Liver (tissue), 8 donors: ENCODE measurements at regions not wholly inside any gene's neighbourhood (a gene's known extent, or its start where the extent isn't known, plus 50 kb on each side); places are given as distances from the start of the nearest gene placed in this dataset.

Experiments used
- DNase-seq: peaks from one replicate; pipeline ENCODE4 v3.0.0-alpha.2; 2017; ENCODE audit warnings: low spot score
- H3K27ac ChIP-seq, 2 donors: one replicate each; pipeline ENCODE4 v1.7.0; 2013; ENCODE audit warnings: inconsistent platforms in 2 of 2, low read length in 2 of 2, control low read depth in 1 of 2, low read depth in 1 of 2, mild to moderate bottlenecking in 1 of 2
- H3K27me3 ChIP-seq, 4 donors: one replicate each; pipeline versions ENCODE4 v1.6.1 to v1.7.0; 2013; ENCODE audit warnings: low read length in 3 of 4, inconsistent platforms in 1 of 4, mild to moderate bottlenecking in 1 of 4, moderate library complexity in 1 of 4; ENCODE audit not compliant: control insufficient read depth in 4 of 4, insufficient read depth in 4 of 4
- H3K36me3 ChIP-seq, 4 donors: one replicate each; pipeline versions ENCODE4 v1.6.1 to v1.7.0; 2013; ENCODE audit warnings: low read length in 3 of 4, mild to moderate bottlenecking in 3 of 4, low read depth in 1 of 4, moderate library complexity in 1 of 4; ENCODE audit not compliant: control insufficient read depth in 4 of 4, insufficient read depth in 3 of 4
- H3K4me1 ChIP-seq, 4 donors: one replicate each; pipeline versions ENCODE4 v1.6.1 to v1.7.0; 2013; ENCODE audit warnings: low read length in 3 of 4, mild to moderate bottlenecking in 3 of 4, moderate library complexity in 1 of 4; ENCODE audit not compliant: control insufficient read depth in 4 of 4, insufficient read depth in 4 of 4
- H3K4me3 ChIP-seq, 3 donors: one replicate each; pipeline versions ENCODE4 v1.6.1 to v1.7.0; 2013; ENCODE audit warnings: low read length in 3 of 3, control low read depth in 1 of 3, low read depth in 1 of 3, mild to moderate bottlenecking in 1 of 3
- H3K9ac ChIP-seq, 2 donors: one replicate each; pipeline ENCODE4 v1.7.0; 2013; ENCODE audit warnings: low read length in 2 of 2, mild to moderate bottlenecking in 2 of 2, moderate library complexity in 2 of 2, control low read depth in 1 of 2, low read depth in 1 of 2
- H3K9me3 ChIP-seq, 4 donors: one replicate each; pipeline versions ENCODE4 v1.6.1 to v1.7.0; 2013; ENCODE audit warnings: low read length in 3 of 4; ENCODE audit not compliant: control insufficient read depth in 4 of 4
- ATF3 ChIP-seq: IDR thresholded peaks from 2 replicates; pipeline ENCODE4 v1.6.1; 2016; ENCODE audit warnings: antibody characterized with exemption
- CTCF ChIP-seq: fragments of 150-350 bp; IDR thresholded peaks from 2 replicates; pipeline ENCODE4 v1.5.1; 2017; ENCODE audit warnings: improper control_type of control experiment, low read depth, low read length; ENCODE audit not compliant: missing input control
- EGR1 ChIP-seq, 2 donors: IDR thresholded peaks; 2 replicates each; pipeline ENCODE4 v1.6.1; 2016 to 2018; ENCODE audit warnings: antibody characterized with exemption in 2 of 2, low read depth in 2 of 2
- FOXA1 ChIP-seq: IDR thresholded peaks from 2 replicates; pipeline ENCODE4 v1.6.1; 2016; ENCODE audit warnings: antibody characterized with exemption
- FOXA2 ChIP-seq: IDR thresholded peaks from 2 replicates; pipeline ENCODE4 v1.6.1; 2016; ENCODE audit warnings: antibody characterized with exemption
- GABPA ChIP-seq, 2 donors: IDR thresholded peaks in 1 of 2; conservative IDR thresholded peaks in 1 of 2; 2 replicates each; pipeline ENCODE4 v1.6.1; 2016; ENCODE audit warnings: antibody characterized with exemption in 2 of 2, mild to moderate bottlenecking in 1 of 2, moderate library complexity in 1 of 2
- HNF4A ChIP-seq, 2 donors: conservative IDR thresholded peaks; 2 replicates each; pipeline ENCODE4 v1.6.1; 2016; ENCODE audit warnings: antibody characterized with exemption in 2 of 2, mild to moderate bottlenecking in 2 of 2
- HNF4G ChIP-seq: IDR thresholded peaks from 2 replicates; pipeline ENCODE4 v1.6.1; 2016; ENCODE audit warnings: antibody characterized with exemption
- JUND ChIP-seq, 2 donors: IDR thresholded peaks; 2 replicates each; pipeline ENCODE4 v1.6.1; 2016; ENCODE audit warnings: antibody characterized with exemption in 2 of 2
- MAX ChIP-seq: IDR thresholded peaks from 2 replicates; pipeline ENCODE4 v1.6.1; 2016; ENCODE audit warnings: antibody characterized with exemption
- RAD21 ChIP-seq, 2 donors: IDR thresholded peaks; 2 replicates each; pipeline ENCODE4 v1.6.1; 2016; ENCODE audit warnings: antibody characterized with exemption in 2 of 2, mild to moderate bottlenecking in 2 of 2
- REST ChIP-seq: IDR thresholded peaks from 2 replicates; pipeline ENCODE4 v1.6.1; 2016; ENCODE audit warnings: antibody characterized with exemption, mild to moderate bottlenecking
- RXRA ChIP-seq, 2 donors: IDR thresholded peaks; 2 replicates each; pipeline ENCODE4 v1.6.1; 2017 to 2018; ENCODE audit warnings: antibody characterized with exemption in 2 of 2, mild to moderate bottlenecking in 1 of 2
- SP1 ChIP-seq: IDR thresholded peaks from 2 replicates; pipeline ENCODE4 v1.6.1; 2018; ENCODE audit warnings: antibody characterized with exemption, mild to moderate bottlenecking
- TAF1 ChIP-seq: conservative IDR thresholded peaks from 2 replicates; pipeline ENCODE4 v1.6.1; 2016; ENCODE audit warnings: antibody characterized with exemption, mild to moderate bottlenecking
- YY1 ChIP-seq: IDR thresholded peaks from 2 replicates; pipeline ENCODE4 v1.6.1; 2016; ENCODE audit warnings: antibody characterized with exemption, mild to moderate bottlenecking
- ZBTB33 ChIP-seq: IDR thresholded peaks from 2 replicates; pipeline ENCODE4 v1.6.1; 2016; ENCODE audit warnings: antibody characterized with exemption
- WGBS: extraction: QIAGEN DNeasy Blood & Tissue Kit; methylation state at CpG from one replicate; pipeline ENCODE4 v1.1.7; 2013; 5-methylcytosine and 5-hydroxymethylcytosine counted together
- donor health status: healthy.
- donor health status: healthy.
- donor health status: healthy.
- donor health status: healthy.
- donor health status: healthy.

- TF ChIP-seq REST (no peak), SP1 (no peak), YY1 (no peak), MAX (no peak), HNF4G (no peak), FOXA2 (no peak), CTCF (no peak), ATF3 (no peak), RXRA (IDR thresholded peaks at IDR 0.05) (no peak), EGR1 (IDR thresholded peaks at IDR 0.05; ENCODE audit: low read depth in 2 of 2) (no peak), HNF4A (conservative IDR thresholded peaks at IDR 0.05) (no peak), FOXA1 (no peak), RAD21 (IDR thresholded peaks at IDR 0.05) (no peak), JUND (IDR thresholded peaks at IDR 0.05) (no peak), TAF1 (no peak), ZBTB33 (no peak), GABPA (IDR thresholded peaks at IDR 0.05 in 1 of 2, conservative IDR thresholded peaks at IDR 0.05 in 1 of 2) (no peak)
- WGBS, result 49% methylated on average over 1 of the region's 1 CpG
- H3K36me3 ChIP-seq, result no peaks in the 10 kb centered on the region
Measured at GRCh38 chr5:20445326-20445860, 457.4 kb upstream of the CDH18 start.

More at GRCh38 chr5:20445326-20445860, 457.4 kb upstream of the CDH18 start:
- no peak overlapping the region for H3K4me3 ChIP-seq
- no peak overlapping the region for H3K9ac ChIP-seq
- H3K27ac ChIP-seq, result no peak overlapping the region
- DNase-seq, result no peak
- no peaks in the 10 kb centered on the region for H3K27me3 ChIP-seq
- H3K9me3 ChIP-seq, result no peaks in the 10 kb centered on the region
- no peaks in the 10 kb centered on the region for H3K4me1 ChIP-seq
